ENCODE measurements at regions not wholly inside any gene's neighbourhood (a gene's known extent, or its start where the extent isn't known, plus 50 kb on each side); places are given as distances from the start of the nearest gene placed in this dataset.

GRCh38 chr6:156560476-156560875 lies 216.7 kb upstream of the ARID1B start:
- DNase-seq: no peak

- DNase-seq: no peak
These were observed 218.0 kb upstream of the ARID1B start for GRCh38 chr6:156559162-156559690.

- DNase-seq: no peak
These were observed 219.3 kb upstream of the ARID1B start for GRCh38 chr6:156557911-156558259.

- DNase-seq: no peak
These were observed 219.8 kb upstream of the ARID1B start for GRCh38 chr6:156557251-156557910.

GRCh38 chr6:156556811-156557210 lies 220.4 kb upstream of the ARID1B start:
- no peak for DNase-seq

- DNase-seq: no peak
These were observed 222.1 kb upstream of the ARID1B start for GRCh38 chr6:156555116-156555515.

GRCh38 chr6:156554160-156554559 lies 223.0 kb upstream of the ARID1B start:
- no peak for DNase-seq

GRCh38 chr6:156552849-156553248 lies 224.3 kb upstream of the ARID1B start:
- DNase-seq: no peak

GRCh38 chr6:156550949-156551348 lies 226.2 kb upstream of the ARID1B start:
- DNase-seq: no peak

GRCh38 chr6:156545931-156546330 lies 231.2 kb upstream of the ARID1B start:
- no peak for DNase-seq

GRCh38 chr6:156545021-156545420 lies 232.2 kb upstream of the ARID1B start:
- no peak for DNase-seq

GRCh38 chr6:156544046-156544445 lies 233.1 kb upstream of the ARID1B start:
- DNase-seq: no peak

GRCh38 chr6:156543431-156543830 lies 233.7 kb upstream of the ARID1B start:
- no peak for DNase-seq

- DNase-seq: no peak
These were observed 238.1 kb upstream of the ARID1B start for GRCh38 chr6:156538875-156539660.

GRCh38 chr6:156534594-156534993 lies 242.6 kb upstream of the ARID1B start:
- DNase-seq: no peak

- no peak for DNase-seq
These were observed 243.2 kb upstream of the ARID1B start for GRCh38 chr6:156533872-156534524.

- DNase-seq: no peak
These were observed 251.1 kb upstream of the ARID1B start for GRCh38 chr6:156526081-156526480.

- no peak for DNase-seq
These were observed 251.6 kb upstream of the ARID1B start for GRCh38 chr6:156525541-156525940.

- DNase-seq: no peak
These were observed 257.2 kb upstream of the ARID1B start for GRCh38 chr6:156519940-156520339.

- no peak for DNase-seq
These were observed 260.1 kb upstream of the ARID1B start for GRCh38 chr6:156517088-156517487.

GRCh38 chr6:156515242-156515641 lies 261.9 kb upstream of the ARID1B start:
- DNase-seq: no peak

- no peak for DNase-seq
These were observed 263.7 kb upstream of the ARID1B start for GRCh38 chr6:156513504-156513903.

- DNase-seq: no peak
These were observed 265.6 kb upstream of the ARID1B start for GRCh38 chr6:156511570-156511969.

GRCh38 chr6:156511051-156511450 lies 266.1 kb upstream of the ARID1B start:
- no peak for DNase-seq
